ENCODE measurements at regions not wholly inside any gene's neighbourhood (a gene's known extent, or its start where the extent isn't known, plus 50 kb on each side); places are given as distances from the start of the nearest gene placed in this dataset.

GRCh38 chr3:124091716-124092115 is 99.8 kb upstream of the ROPN1 start:
- no TSS peak for BruUV-seq (replicated peaks)
- Histone ChIP-seq H3K9ac (replicated peaks; ENCODE audit: extremely low read depth, insufficient read depth, low read length) (no peak overlapping the region), H2AFZ (ENCODE audit: low read depth, low read length) (no peak overlapping the region), H3K79me2 (ENCODE audit: control insufficient read depth, insufficient read depth, low read length) (no peaks in the 10 kb centered on the region), H3K27me3 (ENCODE audit: control insufficient read depth in 2 of 2, insufficient read depth in 2 of 2, low read length in 2 of 2) (no peaks in the 10 kb centered on the region), H3K4me3 (replicated peaks in 1 of 3; ENCODE audit: insufficient read depth in 1 of 3, low read depth in 1 of 3, low read length in 3 of 3) (no peak overlapping the region), H3K36me3 (ENCODE audit: control insufficient read depth in 2 of 2, extremely low read depth in 1 of 2, insufficient read depth in 2 of 2, low read length in 2 of 2) (no peaks in the 10 kb centered on the region), H4K20me1 (replicated peaks; ENCODE audit: control insufficient read depth, extremely low read depth, insufficient read depth, low read length) (no peaks in the 10 kb centered on the region), H3K4me1 (ENCODE audit: control insufficient read depth, extremely low read depth, insufficient read depth, low read length) (no peaks in the 10 kb centered on the region), H3K9me1 (replicated peaks; ENCODE audit: control insufficient read depth, extremely low read depth, insufficient read depth, low read length) (no peaks in the 10 kb centered on the region), H3K27ac (ENCODE audit: insufficient read depth, low read depth, low read length) (no peak overlapping the region), H3K4me2 (ENCODE audit: insufficient read depth, low read length) (no peak overlapping the region), H3K9me3 (replicated peaks; ENCODE audit: control insufficient read depth, insufficient read depth, low read length) (no peaks in the 10 kb centered on the region)
- FAIRE-seq (no peak), DNase-seq (ENCODE audit: low read depth, low spot score) (no peak)
- CTCF ChIA-PET: no interaction called here
- intact Hi-C loops (cut with micrococcal nuclease) (no loop called here), dilution Hi-C loops (cut with MboI; ENCODE audit: extremely low pct_ligation_motif_present, low sequenced_read_pairs) (no loop called here)
- POLR2A ChIA-PET: no interaction called here
- no peak for TF ChIP-seq POLR2AphosphoS5 (IDR thresholded peaks at IDR 0.05; ENCODE audit: insufficient read depth, low read depth, low read length)
- TF ChIP-seq CTCF (IDR thresholded peaks at IDR 0.05; ENCODE audit: extremely low read depth in 1 of 2, insufficient read depth in 1 of 2, low read depth in 1 of 2, low read length in 2 of 2): no peak
- no peak for TF ChIP-seq JUN (IDR thresholded peaks at IDR 0.05; ENCODE audit: borderline replicate concordance, insufficient read depth, insufficient read length, low read depth)

GRCh38 chr3:124092811-124093210 is 100.9 kb upstream of the ROPN1 start:
- FAIRE-seq (no peak), DNase-seq (ENCODE audit: low read depth, low spot score) (no peak)
- dilution Hi-C loops (cut with MboI; ENCODE audit: extremely low pct_ligation_motif_present, low sequenced_read_pairs) (no loop called here), intact Hi-C loops (cut with micrococcal nuclease) (no loop called here)
- H3K9ac ChIP-seq (replicated peaks; ENCODE audit: extremely low read depth, insufficient read depth, low read length): no peak overlapping the region
- no peaks in the 10 kb centered on the region for H3K27me3 ChIP-seq (ENCODE audit: control insufficient read depth in 2 of 2, insufficient read depth in 2 of 2, low read length in 2 of 2)
- no peak overlapping the region for H3K4me2 ChIP-seq (ENCODE audit: insufficient read depth, low read length)
- no peaks in the 10 kb centered on the region for H3K79me2 ChIP-seq (ENCODE audit: control insufficient read depth, insufficient read depth, low read length)
- H3K36me3 ChIP-seq (ENCODE audit: control insufficient read depth in 2 of 2, extremely low read depth in 1 of 2, insufficient read depth in 2 of 2, low read length in 2 of 2): no peaks in the 10 kb centered on the region
- BruUV-seq (replicated peaks): no TSS peak
- POLR2A ChIA-PET: no interaction called here
- TF ChIP-seq MYC (IDR thresholded peaks at IDR 0.05; ENCODE audit: low read depth, low read length) (no peak), GATA2 (IDR thresholded peaks at IDR 0.05; ENCODE audit: insufficient read depth, insufficient read length, low read depth, low read length) (no peak), POLR2A (IDR thresholded peaks at IDR 0.05; ENCODE audit: low read depth, low read length) (no peak), POLR2AphosphoS5 (IDR thresholded peaks at IDR 0.05; ENCODE audit: insufficient read depth, low read depth, low read length) (no peak), CTCF (IDR thresholded peaks at IDR 0.05; ENCODE audit: extremely low read depth in 1 of 2, insufficient read depth in 1 of 2, low read depth in 1 of 2, low read length in 2 of 2) (no peak), EZH2 (IDR thresholded peaks at IDR 0.05; ENCODE audit: borderline replicate concordance, low read depth, low read length, severe bottlenecking) (no peak), MAX (IDR thresholded peaks at IDR 0.05; ENCODE audit: insufficient read depth, insufficient read length) (no peak), JUN (IDR thresholded peaks at IDR 0.05; ENCODE audit: borderline replicate concordance, insufficient read depth, insufficient read length, low read depth) (no peak)
- H3K9me3 ChIP-seq (replicated peaks; ENCODE audit: control insufficient read depth, insufficient read depth, low read length): no peaks in the 10 kb centered on the region
- peaks cover 10% of the 10 kb centered on the region for H3K4me1 ChIP-seq (ENCODE audit: control insufficient read depth, extremely low read depth, insufficient read depth, low read length)
- CTCF ChIA-PET: no interaction called here
- H2AFZ ChIP-seq (ENCODE audit: low read depth, low read length): no peak overlapping the region
- H3K9me1 ChIP-seq (replicated peaks; ENCODE audit: control insufficient read depth, extremely low read depth, insufficient read depth, low read length): no peaks in the 10 kb centered on the region
- no peak overlapping the region for H3K4me3 ChIP-seq (replicated peaks in 1 of 3; ENCODE audit: insufficient read depth in 1 of 3, low read depth in 1 of 3, low read length in 3 of 3)
- no peaks in the 10 kb centered on the region for H4K20me1 ChIP-seq (replicated peaks; ENCODE audit: control insufficient read depth, extremely low read depth, insufficient read depth, low read length)
- H3K27ac ChIP-seq (ENCODE audit: insufficient read depth, low read depth, low read length): no peak overlapping the region
